PC-9 (cell line): ENCODE measurements at regions not wholly inside any gene's neighbourhood (a gene's known extent, or its start where the extent isn't known, plus 50 kb on each side); places are given as distances from the start of the nearest gene placed in this dataset.
A peak's percentile ranks its signal among the peaks of the same experiment; 100 is the strongest.

Experiments used
- BruUV-seq: library from RNA; stranded (reverse); fragments of 400-500 nt; replicated peaks from 2 replicates; lab custom pipeline; 2021; lab: Mats Ljungman, UMichigan
- CTCF ChIA-PET: fragments of 300-600 bp; sonication (Branson Sonifier 250); formaldehyde crosslinking; loops from one replicate; lab custom pipeline; 2022; ENCODE audit warnings: antibody characterized with exemption; lab: Charles Lee
- POLR2A ChIA-PET: fragments of 300-600 bp; sonication (Branson Sonifier 250); formaldehyde crosslinking; loops from one replicate; lab custom pipeline; 2022; ENCODE audit warnings: antibody characterized with exemption; ENCODE audit not compliant: unreplicated experiment; lab: Charles Lee
- DNase-seq, 2 experiments: peaks; one replicate each; pipeline versions ENCODE4 v3.0.0 to v3.0.0-alpha.2; 2015 to 2022; ENCODE audit warnings: mixed read lengths in 1 of 2
- H2AFZ ChIP-seq: fragments of 200-600 bp; sonication (generic); 2 replicates; pipeline ENCODE4 v1.8.1; 2017; ENCODE audit warnings: antibody characterized with exemption
- H3F3A ChIP-seq: fragments of 200-600 bp; sonication (generic); 2 replicates; pipeline ENCODE4 v1.8.1; 2017; ENCODE audit warnings: antibody characterized with exemption, mild to moderate bottlenecking, low read depth; ENCODE audit not compliant: insufficient read depth
- H3K27ac ChIP-seq: fragments of 200-600 bp; sonication (generic); 2 replicates; pipeline ENCODE4 v1.6.1; 2016; ENCODE audit warnings: mixed run types
- H3K27me3 ChIP-seq: fragments of 200-600 bp; sonication (generic); 2 replicates; pipeline ENCODE4 v1.6.1; 2016; ENCODE audit warnings: low read depth, mixed run types; ENCODE audit not compliant: insufficient read depth
- H3K36me3 ChIP-seq: fragments of 200-600 bp; sonication (generic); 2 replicates; pipeline ENCODE4 v1.6.1; 2016; ENCODE audit warnings: low read depth, mixed run types
- H3K4me1 ChIP-seq: fragments of 200-600 bp; sonication (generic); replicated peaks from 2 replicates; pipeline ENCODE4 v1.6.1; 2016; ENCODE audit warnings: mixed run types; ENCODE audit not compliant: insufficient read depth
- H3K4me2 ChIP-seq: fragments of 200-600 bp; sonication (generic); 2 replicates; pipeline ENCODE4 v1.6.1; 2017; ENCODE audit warnings: mixed run types
- H3K4me3 ChIP-seq: fragments of 200-600 bp; sonication (generic); 2 replicates; pipeline ENCODE4 v1.6.1; 2016; ENCODE audit warnings: mixed run types
- H3K79me2 ChIP-seq: fragments of 200-600 bp; sonication (generic); 2 replicates; pipeline ENCODE4 v1.6.1; 2017; ENCODE audit warnings: low read depth, mixed run types
- H3K9me2 ChIP-seq: fragments of 200-600 bp; sonication (generic); 2 replicates; pipeline ENCODE4 v1.8.1; 2017; ENCODE audit warnings: mild to moderate bottlenecking; ENCODE audit not compliant: insufficient read depth
- H3K9me3 ChIP-seq: fragments of 200-600 bp; sonication (generic); 2 replicates; pipeline ENCODE4 v1.8.1; 2016; ENCODE audit warnings: low read depth; ENCODE audit not compliant: insufficient read depth
- H4K20me1 ChIP-seq: fragments of 200-600 bp; sonication (generic); 2 replicates; pipeline ENCODE4 v1.8.1; 2017; ENCODE audit not compliant: insufficient read depth
- CTCF ChIP-seq: fragments of 200-600 bp; sonication (generic); conservative IDR thresholded peaks from 2 replicates; pipeline ENCODE4 v1.6.1; 2017; ENCODE audit warnings: mixed run types, antibody characterized with exemption, mild to moderate bottlenecking, moderate library complexity
- EZH2 ChIP-seq: fragments of 200-600 bp; sonication (generic); IDR thresholded peaks from 2 replicates; pipeline ENCODE4 v1.8.0; 2017; ENCODE audit warnings: antibody characterized with exemption, low read depth
- intact Hi-C: fragments of 100-400 bp; cut with micrococcal nuclease; formaldehyde crosslinking; loops from one replicate; pipeline ENCODE4 v1.10.0; 2022; ENCODE audit not compliant: unreplicated experiment

GRCh38 chr12:90027889-90028634 is 319.4 kb upstream of the ATP2B1 start:
- DNase-seq: no peak
- no peaks in the 10 kb centered on the region for H3K36me3 ChIP-seq
- no peak overlapping the region for H2AFZ ChIP-seq
- H4K20me1 ChIP-seq: no peaks in the 10 kb centered on the region
- no peak overlapping the region for H3K4me3 ChIP-seq
- intact Hi-C loops: no loop called here
- H3K4me1 ChIP-seq: peaks cover 32% of the 10 kb centered on the region
- no peaks in the 10 kb centered on the region for H3K9me3 ChIP-seq
- H3K79me2 ChIP-seq: no peaks in the 10 kb centered on the region
- no peaks in the 10 kb centered on the region for H3K9me2 ChIP-seq
- ChIA-PET POLR2A (no interaction called here), CTCF (no interaction called here)
- H3K27me3 ChIP-seq: no peaks in the 10 kb centered on the region
- H3F3A ChIP-seq: peaks cover 10% of the 10 kb centered on the region; the same call in 1 of the 2 replicates
- H3K4me2 ChIP-seq: peak overlapping the region; percentile 34; the same call in 1 of the 2 replicates
- TF ChIP-seq CTCF (no peak), EZH2 (no peak)
- H3K27ac ChIP-seq: no peak overlapping the region
- no TSS peak for BruUV-seq

GRCh38 chr12:90027041-90027440 is 318.4 kb upstream of the ATP2B1 start:
- Histone ChIP-seq H3K27me3 (no peaks in the 10 kb centered on the region), H3K4me2 (no peak overlapping the region), H2AFZ (no peak overlapping the region), H3K4me1 (peaks cover 43% of the 10 kb centered on the region), H4K20me1 (no peaks in the 10 kb centered on the region), H3K36me3 (no peaks in the 10 kb centered on the region), H3K9me3 (no peaks in the 10 kb centered on the region), H3K9me2 (no peaks in the 10 kb centered on the region), H3K4me3 (no peak overlapping the region), H3K79me2 (no peaks in the 10 kb centered on the region), H3K27ac (no peak overlapping the region), H3F3A (peaks cover 10% of the 10 kb centered on the region; the same call in 1 of the 2 replicates)
- no peak for DNase-seq
- TF ChIP-seq CTCF (no peak), EZH2 (no peak)
- CTCF ChIA-PET: no interaction called here
- POLR2A ChIA-PET: interaction anchor here (0.7 kb wide), 1 partner anchor 276 kb away, joined by 24 read pairs; no protein-coding TSS in a partner anchor
- intact Hi-C loops: no loop called here
- no TSS peak for BruUV-seq

- peaks cover 10% of the 10 kb centered on the region; the same call in 1 of the 2 replicates for H3F3A ChIP-seq
- ChIA-PET POLR2A (no interaction called here), CTCF (no interaction called here)
- no peaks in the 10 kb centered on the region for H3K27me3 ChIP-seq
- H3K36me3 ChIP-seq: no peaks in the 10 kb centered on the region
- no peaks in the 10 kb centered on the region for H3K9me2 ChIP-seq
- BruUV-seq: no TSS peak
- intact Hi-C loops: no loop called here
- no peak overlapping the region for H2AFZ ChIP-seq
- DNase-seq: no peak
- H3K4me2 ChIP-seq: no peak overlapping the region
- no peaks in the 10 kb centered on the region for H4K20me1 ChIP-seq
- H3K9me3 ChIP-seq: no peaks in the 10 kb centered on the region
- H3K27ac ChIP-seq: no peak overlapping the region
- no peak overlapping the region for H3K4me3 ChIP-seq
- no peak for TF ChIP-seq EZH2
- TF ChIP-seq CTCF: no peak
- H3K4me1 ChIP-seq: peaks cover 44% of the 10 kb centered on the region
- H3K79me2 ChIP-seq: no peaks in the 10 kb centered on the region
These were observed 317.9 kb upstream of the ATP2B1 start for GRCh38 chr12:90026516-90026915.
